Chondrocyte (in vitro differentiated cells): ENCODE measurements at regions not wholly inside any gene's neighbourhood (a gene's known extent, or its start where the extent isn't known, plus 50 kb on each side); places are given as distances from the start of the nearest gene placed in this dataset.

Experiments used
- DNase-seq: peaks from one replicate; pipeline ENCODE4 v3.0.0; 2021; ENCODE audit warnings: mixed read lengths, low spot score
- H3K27ac Mint-ChIP-seq: one replicate; pipeline ENCODE4 v1.8.0; 2021; ENCODE audit warnings: mild to moderate bottlenecking, moderate library complexity, mixed read lengths; ENCODE audit not compliant: unreplicated experiment
- H3K27me3 Mint-ChIP-seq: 2 replicates; pipeline ENCODE4 v1.8.0; 2021; ENCODE audit warnings: low read depth, mixed read lengths
- H3K36me3 Mint-ChIP-seq: 2 replicates; pipeline ENCODE4 v1.8.0; 2021; ENCODE audit warnings: low read depth, mixed read lengths
- H3K4me1 Mint-ChIP-seq: 2 replicates; pipeline ENCODE4 v1.8.0; 2021; ENCODE audit warnings: low read depth, mild to moderate bottlenecking, mixed read lengths
- H3K4me3 Mint-ChIP-seq: one replicate; pipeline ENCODE4 v1.8.0; 2021; ENCODE audit warnings: mild to moderate bottlenecking, moderate library complexity, mixed read lengths; ENCODE audit not compliant: unreplicated experiment
- H3K9me3 Mint-ChIP-seq: 2 replicates; pipeline ENCODE4 v1.8.0; 2021; ENCODE audit warnings: low read depth, mixed read lengths
- TF ChIP-seq, protein P1 (sequence below): fragments of 200-600 bp; sonication (generic); IDR thresholded peaks from 2 replicates; pipeline ENCODE4 v1.5.0; 2021; ENCODE audit warnings: antibody characterized with exemption, mild to moderate bottlenecking, moderate library complexity

DNA sequence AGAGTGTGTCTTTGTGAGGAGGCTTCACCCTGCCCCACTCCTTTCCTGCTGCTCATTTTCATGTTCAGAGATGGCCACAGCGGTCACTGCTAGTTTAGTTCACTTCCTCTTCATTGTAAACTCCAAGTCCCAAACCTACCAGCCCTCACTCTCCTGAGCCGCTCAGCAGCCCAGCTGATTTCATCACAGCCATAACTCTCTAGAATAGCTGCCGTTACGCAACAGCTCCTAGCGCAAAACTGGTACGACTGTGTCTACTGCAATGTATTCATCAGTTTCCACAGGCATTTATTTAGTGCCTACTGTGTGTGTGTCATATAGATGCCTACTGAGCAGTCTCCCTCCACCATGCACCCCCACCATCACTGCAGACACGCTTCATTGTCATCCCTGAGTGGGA is 233.5 kb upstream of the RPL38 start:
- Mint-ChIP-seq H3K36me3 (no peaks in the 10 kb centered on the region), H3K27ac (no peak overlapping the region), H3K4me3 (no peak overlapping the region), H3K4me1 (no peaks in the 10 kb centered on the region), H3K27me3 (peaks cover 45% of the 10 kb centered on the region), H3K9me3 (peaks cover 5% of the 10 kb centered on the region)
- peak; percentile 12 for DNase-seq
- TF ChIP-seq, protein P1, sequence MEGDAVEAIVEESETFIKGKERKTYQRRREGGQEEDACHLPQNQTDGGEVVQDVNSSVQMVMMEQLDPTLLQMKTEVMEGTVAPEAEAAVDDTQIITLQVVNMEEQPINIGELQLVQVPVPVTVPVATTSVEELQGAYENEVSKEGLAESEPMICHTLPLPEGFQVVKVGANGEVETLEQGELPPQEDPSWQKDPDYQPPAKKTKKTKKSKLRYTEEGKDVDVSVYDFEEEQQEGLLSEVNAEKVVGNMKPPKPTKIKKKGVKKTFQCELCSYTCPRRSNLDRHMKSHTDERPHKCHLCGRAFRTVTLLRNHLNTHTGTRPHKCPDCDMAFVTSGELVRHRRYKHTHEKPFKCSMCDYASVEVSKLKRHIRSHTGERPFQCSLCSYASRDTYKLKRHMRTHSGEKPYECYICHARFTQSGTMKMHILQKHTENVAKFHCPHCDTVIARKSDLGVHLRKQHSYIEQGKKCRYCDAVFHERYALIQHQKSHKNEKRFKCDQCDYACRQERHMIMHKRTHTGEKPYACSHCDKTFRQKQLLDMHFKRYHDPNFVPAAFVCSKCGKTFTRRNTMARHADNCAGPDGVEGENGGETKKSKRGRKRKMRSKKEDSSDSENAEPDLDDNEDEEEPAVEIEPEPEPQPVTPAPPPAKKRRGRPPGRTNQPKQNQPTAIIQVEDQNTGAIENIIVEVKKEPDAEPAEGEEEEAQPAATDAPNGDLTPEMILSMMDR, result no peak

DNA sequence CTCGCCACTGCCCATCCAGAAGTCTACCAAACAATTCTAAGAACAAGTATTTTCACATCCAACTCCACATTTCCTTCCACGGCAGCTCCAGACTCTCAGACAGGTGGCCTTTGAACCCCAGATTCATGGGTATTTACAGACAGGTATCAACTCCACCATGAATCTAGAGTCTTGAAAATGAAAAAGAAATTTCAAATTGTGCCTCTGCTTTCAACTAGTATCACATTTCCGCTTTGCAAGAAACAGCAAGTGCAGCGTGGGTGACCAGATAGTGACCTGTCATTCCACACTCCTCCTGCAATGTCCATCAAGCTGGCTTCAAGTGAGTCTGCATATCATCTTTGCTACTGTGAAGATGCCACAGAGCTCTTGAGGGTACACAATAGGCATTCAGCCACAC is 232.4 kb upstream of the RPL38 start:
- Mint-ChIP-seq H3K4me3 (no peak overlapping the region), H3K36me3 (no peaks in the 10 kb centered on the region), H3K27me3 (peaks cover 43% of the 10 kb centered on the region), H3K9me3 (no peaks in the 10 kb centered on the region), H3K27ac (no peak overlapping the region), H3K4me1 (no peaks in the 10 kb centered on the region)
- TF ChIP-seq, protein P1, result no peak
- peak; percentile 15 for DNase-seq

DNA sequence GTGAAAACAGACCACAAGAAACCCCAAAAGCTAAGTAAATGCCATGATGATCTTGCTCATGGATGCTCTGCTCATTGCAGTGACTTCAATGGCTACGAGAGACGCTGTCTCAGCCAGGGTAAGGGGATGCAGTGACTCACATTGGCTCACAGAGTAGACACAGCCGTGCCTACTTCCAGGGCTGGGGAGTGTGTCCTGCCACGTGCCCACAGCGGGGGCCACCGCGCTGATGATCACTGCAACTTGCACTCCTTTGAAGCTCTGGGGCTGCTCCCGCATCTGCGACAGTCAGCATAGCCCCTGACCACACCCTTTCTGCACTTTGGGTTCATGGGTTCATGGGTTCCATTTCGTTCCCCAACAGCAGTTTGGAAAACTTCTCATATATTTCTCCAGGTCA is 231.4 kb upstream of the RPL38 start:
- Mint-ChIP-seq H3K4me1 (no peaks in the 10 kb centered on the region), H3K4me3 (no peak overlapping the region), H3K36me3 (no peaks in the 10 kb centered on the region), H3K27ac (no peak overlapping the region), H3K27me3 (peaks cover 40% of the 10 kb centered on the region), H3K9me3 (no peaks in the 10 kb centered on the region)
- TF ChIP-seq, protein P1, result no peak
- DNase-seq, result peak; percentile 50

DNA sequence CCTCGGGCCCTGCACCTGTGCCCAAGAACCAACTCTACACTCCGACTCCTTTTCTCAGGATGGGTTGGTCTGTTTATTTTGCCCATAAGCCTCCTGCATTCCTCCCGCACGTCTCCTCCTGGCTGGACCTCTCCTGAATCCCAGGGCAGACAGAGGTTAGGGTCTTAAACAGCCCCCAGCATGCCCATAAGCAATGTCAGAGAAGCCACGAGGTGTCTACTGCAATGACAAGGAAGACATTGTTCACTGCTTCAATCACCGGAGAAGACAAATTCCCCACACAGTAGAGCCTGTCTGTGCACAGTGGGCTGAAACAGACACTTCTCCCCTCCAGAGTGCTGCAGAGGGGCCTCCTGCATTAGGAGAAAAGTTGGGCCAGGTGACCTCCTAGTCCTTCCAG is 230.6 kb upstream of the RPL38 start:
- Mint-ChIP-seq H3K9me3 (no peaks in the 10 kb centered on the region), H3K4me3 (no peak overlapping the region)

DNA sequence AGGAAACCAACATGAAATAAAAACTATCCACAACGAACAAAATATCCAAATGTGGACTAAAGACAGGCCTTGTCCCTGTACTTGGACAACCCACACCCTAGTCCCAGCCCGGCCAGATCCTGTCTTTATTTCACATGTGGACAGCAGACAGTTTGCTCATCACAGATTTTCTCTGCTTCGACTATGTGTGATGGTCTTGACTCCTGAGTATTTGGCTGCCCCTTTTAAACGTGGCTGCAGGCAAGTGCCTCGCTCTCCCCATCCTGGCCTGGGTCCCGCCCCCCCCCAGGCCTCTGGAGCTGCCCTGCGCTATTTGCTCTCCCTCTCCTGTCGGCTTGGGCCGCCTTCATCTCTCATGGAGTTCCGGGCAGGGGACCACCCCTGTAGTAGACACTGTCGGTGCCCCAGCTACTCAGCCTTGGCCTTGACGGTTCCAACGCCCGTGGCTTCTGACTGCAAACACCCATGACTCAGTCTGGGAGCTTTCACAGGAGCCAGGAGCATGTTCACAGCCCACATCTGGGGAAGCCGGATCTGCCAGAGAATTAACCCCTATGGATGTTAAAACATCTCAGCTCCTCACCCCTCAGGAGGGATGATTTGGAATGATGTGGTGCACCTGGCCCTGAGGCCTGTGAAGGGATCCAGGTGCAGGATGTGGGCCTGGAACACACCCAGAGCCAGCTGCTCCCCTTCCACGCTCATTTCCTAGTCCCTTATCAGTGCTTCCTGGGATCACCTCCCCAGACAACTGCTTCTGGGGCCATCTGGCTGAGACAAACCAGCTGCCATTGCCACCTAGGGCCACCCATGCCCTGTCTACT is 229.7 kb upstream of the RPL38 start:
- Mint-ChIP-seq H3K4me1 (no peaks in the 10 kb centered on the region), H3K9me3 (no peaks in the 10 kb centered on the region), H3K36me3 (no peaks in the 10 kb centered on the region), H3K27me3 (peaks cover 35% of the 10 kb centered on the region), H3K27ac (no peak overlapping the region), H3K4me3 (no peak overlapping the region)
- TF ChIP-seq, protein P1, result no peak
- peak; percentile 79 for DNase-seq

More for the DNA sequence above, 230.6 kb upstream of the RPL38 start:
- DNase-seq, result peak; percentile 22
- H3K4me1 Mint-ChIP-seq, result no peaks in the 10 kb centered on the region
- no peaks in the 10 kb centered on the region for H3K36me3 Mint-ChIP-seq
- H3K27me3 Mint-ChIP-seq, result peaks cover 40% of the 10 kb centered on the region
- TF ChIP-seq, protein P1, result no peak
- H3K27ac Mint-ChIP-seq, result no peak overlapping the region
